GM23338 (cell line): ENCODE measurements at regions not wholly inside any gene's neighbourhood (a gene's known extent, or its start where the extent isn't known, plus 50 kb on each side); places are given as distances from the start of the nearest gene placed in this dataset.

Experiments used
- ATAC-seq: fragments of 200-7000 bp; cut with Tn5 transposase; 3 replicates; pipeline ENCODE4 v1.9.1; 2020
- DNase-seq: peaks from one replicate; pipeline ENCODE4 v3.0.0-alpha.2; 2015; ENCODE audit warnings: low spot score
- H2AFZ ChIP-seq: fragments of 200-600 bp; sonication (generic); 2 replicates; pipeline ENCODE4 v1.8.0; 2016; ENCODE audit warnings: antibody characterized with exemption, mild to moderate bottlenecking, moderate library complexity
- H3F3A ChIP-seq: fragments of 200-600 bp; sonication (generic); replicated peaks from 2 replicates; pipeline ENCODE4 v1.8.0; 2017; ENCODE audit warnings: antibody characterized with exemption, mixed run types, low read depth
- H3K27ac ChIP-seq: fragments of 200-600 bp; sonication (generic); 2 replicates; pipeline ENCODE4 v1.6.1; 2016; ENCODE audit warnings: low read depth
- H3K27me3 ChIP-seq: fragments of 200-600 bp; sonication (generic); 2 replicates; pipeline ENCODE4 v1.8.0; 2016; ENCODE audit warnings: mild to moderate bottlenecking, mixed run types, moderate library complexity; ENCODE audit not compliant: insufficient read depth
- H3K36me3 ChIP-seq: fragments of 200-600 bp; sonication (generic); 2 replicates; pipeline ENCODE4 v1.8.0; 2016; ENCODE audit warnings: mild to moderate bottlenecking; ENCODE audit not compliant: insufficient read depth
- H3K4me1 ChIP-seq: fragments of 200-600 bp; sonication (generic); 2 replicates; pipeline ENCODE4 v1.8.0; 2016; ENCODE audit warnings: mild to moderate bottlenecking, moderate library complexity; ENCODE audit not compliant: insufficient read depth
- H3K4me2 ChIP-seq: fragments of 200-600 bp; sonication (generic); 2 replicates; pipeline ENCODE4 v1.7.1; 2017; ENCODE audit warnings: mixed run types
- H3K4me3 ChIP-seq: fragments of 200-600 bp; sonication (generic); 2 replicates; pipeline ENCODE4 v1.6.1; 2016; ENCODE audit warnings: mixed run types
- H3K79me2 ChIP-seq: fragments of 200-600 bp; sonication (generic); replicated peaks from 2 replicates; pipeline ENCODE4 v1.8.0; 2017; ENCODE audit warnings: mild to moderate bottlenecking; ENCODE audit not compliant: insufficient read depth
- H3K9me2 ChIP-seq: fragments of 200-600 bp; sonication (generic); 2 replicates; pipeline ENCODE4 v1.8.0; 2017; ENCODE audit not compliant: insufficient read depth
- H4K20me1 ChIP-seq: fragments of 200-600 bp; sonication (generic); replicated peaks from 2 replicates; pipeline ENCODE4 v1.8.0; 2017; ENCODE audit warnings: mild to moderate bottlenecking; ENCODE audit not compliant: insufficient read depth
- H3K27ac Mint-ChIP-seq: 2 replicates; pipeline ENCODE4 v1.8.0; 2020; ENCODE audit warnings: inconsistent platforms, mild to moderate bottlenecking, moderate library complexity, mixed read lengths
- H3K27me3 Mint-ChIP-seq: 3 replicates; pipeline ENCODE4 v1.8.0; 2022; ENCODE audit warnings: low read depth, mild to moderate bottlenecking, moderate library complexity, mixed read lengths, inconsistent platforms; ENCODE audit not compliant: insufficient read depth, poor library complexity
- H3K36me3 Mint-ChIP-seq: 3 replicates; pipeline ENCODE4 v1.8.0; 2021; ENCODE audit warnings: low read depth, mild to moderate bottlenecking, inconsistent platforms, moderate library complexity, mixed read lengths
- H3K4me1 Mint-ChIP-seq: 3 replicates; pipeline ENCODE4 v1.8.0; 2020; ENCODE audit warnings: mild to moderate bottlenecking, inconsistent platforms, mixed read lengths
- H3K4me3 Mint-ChIP-seq: 3 replicates; pipeline ENCODE4 v1.8.0; 2021; ENCODE audit warnings: moderate library complexity, mild to moderate bottlenecking, inconsistent platforms, mixed read lengths
- H3K9me3 Mint-ChIP-seq: 3 replicates; pipeline ENCODE4 v1.8.0; 2020; ENCODE audit warnings: moderate library complexity, mild to moderate bottlenecking, inconsistent platforms, mixed read lengths
- JUNB ChIP-seq: IDR thresholded peaks from one replicate; pipeline ENCODE4 v1.6.1; 2016; ENCODE audit warnings: antibody characterized with exemption; ENCODE audit not compliant: unreplicated experiment
- STAT1 ChIP-seq: IDR thresholded peaks from one replicate; pipeline ENCODE4 v1.6.1; 2016; ENCODE audit warnings: antibody characterized with exemption; ENCODE audit not compliant: unreplicated experiment
- ZNF331 ChIP-seq: fragments of 250-450 bp; sonication (Bioruptor Pico); IDR thresholded peaks from 2 replicates; pipeline ENCODE4 v1.5.0; 2020; ENCODE audit warnings: low read depth, mild to moderate bottlenecking, moderate library complexity
- TF ChIP-seq, protein P1 (sequence below): IDR thresholded peaks from 2 replicates; pipeline ENCODE4 v1.6.1; 2016; ENCODE audit warnings: antibody characterized with exemption
- TF ChIP-seq, protein P2 (sequence below), 2 experiments: fragments of 200-600 bp in 1 of 2; sonication (generic) in 1 of 2; conservative IDR thresholded peaks; 2 replicates each; pipeline versions ENCODE4 v1.5.1 to v1.6.1; 2016 to 2017; ENCODE audit warnings: antibody characterized with exemption in 2 of 2, low read depth in 2 of 2, mild to moderate bottlenecking in 2 of 2, moderate library complexity in 1 of 2
- TF ChIP-seq, protein P3 (sequence below): IDR thresholded peaks from one replicate; pipeline ENCODE4 v1.6.1; 2018; ENCODE audit warnings: antibody characterized with exemption; ENCODE audit not compliant: unreplicated experiment
- TF ChIP-seq, protein P4 (sequence below): fragments of 250-450 bp; sonication (Bioruptor Pico); IDR thresholded peaks from 2 replicates; pipeline ENCODE4 v1.5.0; 2020; ENCODE audit warnings: mild to moderate bottlenecking, moderate library complexity

DNA sequence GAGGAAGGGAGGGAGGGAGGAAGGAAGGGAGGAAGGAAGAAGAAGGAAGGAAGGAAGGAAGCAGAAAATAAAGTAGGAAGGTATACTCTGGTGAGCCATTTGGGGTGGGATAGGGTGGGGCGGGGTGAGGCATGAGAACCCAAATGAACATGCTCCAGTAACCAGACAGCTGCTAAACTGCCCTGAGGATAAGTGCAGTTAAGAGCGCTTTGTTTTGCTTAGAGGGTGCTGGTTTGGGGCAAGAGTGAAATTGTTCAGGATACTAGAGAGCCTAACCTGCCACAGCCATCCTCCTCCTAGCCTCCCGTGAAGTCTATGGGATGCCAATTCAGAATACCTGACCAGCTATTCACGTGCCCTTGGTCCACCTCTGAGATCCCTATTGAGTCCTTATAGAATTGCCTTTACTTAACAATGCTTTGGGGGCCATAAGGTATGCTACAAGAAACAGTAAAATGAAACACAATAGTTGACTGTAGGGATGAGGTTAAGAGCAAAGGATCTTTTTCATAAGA, 59.0 kb upstream of the ATF3 start (continued):
- TF ChIP-seq, protein P1, sequence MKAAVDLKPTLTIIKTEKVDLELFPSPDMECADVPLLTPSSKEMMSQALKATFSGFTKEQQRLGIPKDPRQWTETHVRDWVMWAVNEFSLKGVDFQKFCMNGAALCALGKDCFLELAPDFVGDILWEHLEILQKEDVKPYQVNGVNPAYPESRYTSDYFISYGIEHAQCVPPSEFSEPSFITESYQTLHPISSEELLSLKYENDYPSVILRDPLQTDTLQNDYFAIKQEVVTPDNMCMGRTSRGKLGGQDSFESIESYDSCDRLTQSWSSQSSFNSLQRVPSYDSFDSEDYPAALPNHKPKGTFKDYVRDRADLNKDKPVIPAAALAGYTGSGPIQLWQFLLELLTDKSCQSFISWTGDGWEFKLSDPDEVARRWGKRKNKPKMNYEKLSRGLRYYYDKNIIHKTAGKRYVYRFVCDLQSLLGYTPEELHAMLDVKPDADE = no peak
- TF ChIP-seq, protein P2, sequence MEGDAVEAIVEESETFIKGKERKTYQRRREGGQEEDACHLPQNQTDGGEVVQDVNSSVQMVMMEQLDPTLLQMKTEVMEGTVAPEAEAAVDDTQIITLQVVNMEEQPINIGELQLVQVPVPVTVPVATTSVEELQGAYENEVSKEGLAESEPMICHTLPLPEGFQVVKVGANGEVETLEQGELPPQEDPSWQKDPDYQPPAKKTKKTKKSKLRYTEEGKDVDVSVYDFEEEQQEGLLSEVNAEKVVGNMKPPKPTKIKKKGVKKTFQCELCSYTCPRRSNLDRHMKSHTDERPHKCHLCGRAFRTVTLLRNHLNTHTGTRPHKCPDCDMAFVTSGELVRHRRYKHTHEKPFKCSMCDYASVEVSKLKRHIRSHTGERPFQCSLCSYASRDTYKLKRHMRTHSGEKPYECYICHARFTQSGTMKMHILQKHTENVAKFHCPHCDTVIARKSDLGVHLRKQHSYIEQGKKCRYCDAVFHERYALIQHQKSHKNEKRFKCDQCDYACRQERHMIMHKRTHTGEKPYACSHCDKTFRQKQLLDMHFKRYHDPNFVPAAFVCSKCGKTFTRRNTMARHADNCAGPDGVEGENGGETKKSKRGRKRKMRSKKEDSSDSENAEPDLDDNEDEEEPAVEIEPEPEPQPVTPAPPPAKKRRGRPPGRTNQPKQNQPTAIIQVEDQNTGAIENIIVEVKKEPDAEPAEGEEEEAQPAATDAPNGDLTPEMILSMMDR (conservative IDR thresholded peaks at IDR 0.05; ENCODE audit: low read depth in 2 of 2) = no peak
- TF ChIP-seq STAT1 = no peak

DNA sequence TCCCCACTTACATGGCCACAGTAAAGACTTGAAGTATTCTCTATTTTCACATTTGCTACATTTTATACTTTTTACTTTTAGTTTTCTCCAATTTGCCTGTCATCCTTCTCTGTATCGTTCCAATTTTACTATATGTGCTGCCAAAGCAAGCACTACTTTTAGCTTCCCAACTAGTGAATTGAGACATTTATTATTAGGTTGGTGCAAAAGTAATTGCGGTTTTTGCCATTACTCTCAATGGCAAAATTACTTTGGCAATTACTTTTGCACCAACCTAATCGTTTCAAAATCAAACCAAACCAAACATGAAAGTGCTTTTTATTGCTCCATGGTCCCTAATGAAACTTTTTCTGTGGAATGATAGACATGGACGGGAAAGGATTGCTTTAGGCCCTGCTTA, 56.6 kb upstream of the ATF3 start:
- H4K20me1 ChIP-seq = no peaks in the 10 kb centered on the region
- TF ChIP-seq, protein P2 (conservative IDR thresholded peaks at IDR 0.05; ENCODE audit: low read depth in 2 of 2) = no peak
- TF ChIP-seq, protein P3, sequence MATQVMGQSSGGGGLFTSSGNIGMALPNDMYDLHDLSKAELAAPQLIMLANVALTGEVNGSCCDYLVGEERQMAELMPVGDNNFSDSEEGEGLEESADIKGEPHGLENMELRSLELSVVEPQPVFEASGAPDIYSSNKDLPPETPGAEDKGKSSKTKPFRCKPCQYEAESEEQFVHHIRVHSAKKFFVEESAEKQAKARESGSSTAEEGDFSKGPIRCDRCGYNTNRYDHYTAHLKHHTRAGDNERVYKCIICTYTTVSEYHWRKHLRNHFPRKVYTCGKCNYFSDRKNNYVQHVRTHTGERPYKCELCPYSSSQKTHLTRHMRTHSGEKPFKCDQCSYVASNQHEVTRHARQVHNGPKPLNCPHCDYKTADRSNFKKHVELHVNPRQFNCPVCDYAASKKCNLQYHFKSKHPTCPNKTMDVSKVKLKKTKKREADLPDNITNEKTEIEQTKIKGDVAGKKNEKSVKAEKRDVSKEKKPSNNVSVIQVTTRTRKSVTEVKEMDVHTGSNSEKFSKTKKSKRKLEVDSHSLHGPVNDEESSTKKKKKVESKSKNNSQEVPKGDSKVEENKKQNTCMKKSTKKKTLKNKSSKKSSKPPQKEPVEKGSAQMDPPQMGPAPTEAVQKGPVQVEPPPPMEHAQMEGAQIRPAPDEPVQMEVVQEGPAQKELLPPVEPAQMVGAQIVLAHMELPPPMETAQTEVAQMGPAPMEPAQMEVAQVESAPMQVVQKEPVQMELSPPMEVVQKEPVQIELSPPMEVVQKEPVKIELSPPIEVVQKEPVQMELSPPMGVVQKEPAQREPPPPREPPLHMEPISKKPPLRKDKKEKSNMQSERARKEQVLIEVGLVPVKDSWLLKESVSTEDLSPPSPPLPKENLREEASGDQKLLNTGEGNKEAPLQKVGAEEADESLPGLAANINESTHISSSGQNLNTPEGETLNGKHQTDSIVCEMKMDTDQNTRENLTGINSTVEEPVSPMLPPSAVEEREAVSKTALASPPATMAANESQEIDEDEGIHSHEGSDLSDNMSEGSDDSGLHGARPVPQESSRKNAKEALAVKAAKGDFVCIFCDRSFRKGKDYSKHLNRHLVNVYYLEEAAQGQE = no peak
- TF ChIP-seq, protein P1 = no peak
- no peak for TF ChIP-seq ZNF331 (CRISPR knock-in tag)
- TF ChIP-seq JUNB = no peak
- TF ChIP-seq, protein P4, sequence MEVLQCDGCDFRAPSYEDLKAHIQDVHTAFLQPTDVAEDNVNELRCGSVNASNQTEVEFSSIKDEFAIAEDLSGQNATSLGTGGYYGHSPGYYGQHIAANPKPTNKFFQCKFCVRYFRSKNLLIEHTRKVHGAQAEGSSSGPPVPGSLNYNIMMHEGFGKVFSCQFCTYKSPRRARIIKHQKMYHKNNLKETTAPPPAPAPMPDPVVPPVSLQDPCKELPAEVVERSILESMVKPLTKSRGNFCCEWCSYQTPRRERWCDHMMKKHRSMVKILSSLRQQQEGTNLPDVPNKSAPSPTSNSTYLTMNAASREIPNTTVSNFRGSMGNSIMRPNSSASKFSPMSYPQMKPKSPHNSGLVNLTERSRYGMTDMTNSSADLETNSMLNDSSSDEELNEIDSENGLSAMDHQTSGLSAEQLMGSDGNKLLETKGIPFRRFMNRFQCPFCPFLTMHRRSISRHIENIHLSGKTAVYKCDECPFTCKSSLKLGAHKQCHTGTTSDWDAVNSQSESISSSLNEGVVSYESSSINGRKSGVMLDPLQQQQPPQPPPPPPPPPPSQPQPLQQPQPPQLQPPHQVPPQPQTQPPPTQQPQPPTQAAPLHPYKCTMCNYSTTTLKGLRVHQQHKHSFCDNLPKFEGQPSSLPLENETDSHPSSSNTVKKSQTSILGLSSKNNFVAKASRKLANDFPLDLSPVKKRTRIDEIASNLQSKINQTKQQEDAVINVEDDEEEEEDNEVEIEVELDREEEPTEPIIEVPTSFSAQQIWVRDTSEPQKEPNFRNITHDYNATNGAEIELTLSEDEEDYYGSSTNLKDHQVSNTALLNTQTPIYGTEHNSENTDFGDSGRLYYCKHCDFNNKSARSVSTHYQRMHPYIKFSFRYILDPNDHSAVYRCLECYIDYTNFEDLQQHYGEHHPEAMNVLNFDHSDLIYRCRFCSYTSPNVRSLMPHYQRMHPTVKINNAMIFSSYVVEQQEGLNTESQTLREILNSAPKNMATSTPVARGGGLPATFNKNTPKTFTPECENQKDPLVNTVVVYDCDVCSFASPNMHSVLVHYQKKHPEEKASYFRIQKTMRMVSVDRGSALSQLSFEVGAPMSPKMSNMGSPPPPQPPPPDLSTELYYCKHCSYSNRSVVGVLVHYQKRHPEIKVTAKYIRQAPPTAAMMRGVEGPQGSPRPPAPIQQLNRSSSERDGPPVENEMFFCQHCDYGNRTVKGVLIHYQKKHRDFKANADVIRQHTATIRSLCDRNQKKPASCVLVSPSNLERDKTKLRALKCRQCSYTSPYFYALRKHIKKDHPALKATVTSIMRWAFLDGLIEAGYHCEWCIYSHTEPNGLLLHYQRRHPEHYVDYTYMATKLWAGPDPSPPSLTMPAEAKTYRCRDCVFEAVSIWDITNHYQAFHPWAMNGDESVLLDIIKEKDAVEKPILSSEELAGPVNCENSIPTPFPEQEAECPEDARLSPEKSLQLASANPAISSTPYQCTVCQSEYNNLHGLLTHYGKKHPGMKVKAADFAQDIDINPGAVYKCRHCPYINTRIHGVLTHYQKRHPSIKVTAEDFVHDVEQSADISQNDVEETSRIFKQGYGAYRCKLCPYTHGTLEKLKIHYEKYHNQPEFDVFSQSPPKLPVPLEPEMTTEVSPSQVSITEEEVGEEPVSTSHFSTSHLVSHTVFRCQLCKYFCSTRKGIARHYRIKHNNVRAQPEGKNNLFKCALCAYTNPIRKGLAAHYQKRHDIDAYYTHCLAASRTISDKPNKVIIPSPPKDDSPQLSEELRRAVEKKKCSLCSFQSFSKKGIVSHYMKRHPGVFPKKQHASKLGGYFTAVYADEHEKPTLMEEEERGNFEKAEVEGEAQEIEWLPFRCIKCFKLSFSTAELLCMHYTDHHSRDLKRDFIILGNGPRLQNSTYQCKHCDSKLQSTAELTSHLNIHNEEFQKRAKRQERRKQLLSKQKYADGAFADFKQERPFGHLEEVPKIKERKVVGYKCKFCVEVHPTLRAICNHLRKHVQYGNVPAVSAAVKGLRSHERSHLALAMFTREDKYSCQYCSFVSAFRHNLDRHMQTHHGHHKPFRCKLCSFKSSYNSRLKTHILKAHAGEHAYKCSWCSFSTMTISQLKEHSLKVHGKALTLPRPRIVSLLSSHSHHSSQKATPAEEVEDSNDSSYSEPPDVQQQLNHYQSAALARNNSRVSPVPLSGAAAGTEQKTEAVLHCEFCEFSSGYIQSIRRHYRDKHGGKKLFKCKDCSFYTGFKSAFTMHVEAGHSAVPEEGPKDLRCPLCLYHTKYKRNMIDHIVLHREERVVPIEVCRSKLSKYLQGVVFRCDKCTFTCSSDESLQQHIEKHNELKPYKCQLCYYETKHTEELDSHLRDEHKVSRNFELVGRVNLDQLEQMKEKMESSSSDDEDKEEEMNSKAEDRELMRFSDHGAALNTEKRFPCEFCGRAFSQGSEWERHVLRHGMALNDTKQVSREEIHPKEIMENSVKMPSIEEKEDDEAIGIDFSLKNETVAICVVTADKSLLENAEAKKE (CRISPR knock-in tag) = no peak
- Mint-ChIP-seq H3K9me3 (no peaks in the 10 kb centered on the region; the same call in 1 of the 3 replicates), H3K36me3 (no peaks in the 10 kb centered on the region), H3K27ac (no peak overlapping the region), H3K4me1 (peaks cover 21% of the 10 kb centered on the region; the same call in 2 of the 3 replicates), H3K4me3 (no peak overlapping the region), H3K27me3 (peaks cover 3% of the 10 kb centered on the region)
- no peak overlapping the region for H3K4me3 ChIP-seq
- H3K4me2 ChIP-seq = no peak overlapping the region
- no peaks in the 10 kb centered on the region for H3K79me2 ChIP-seq
- ATAC-seq (no peak), DNase-seq (no peak)
- H3K36me3 ChIP-seq = no peaks in the 10 kb centered on the region
- H3K9me2 ChIP-seq = no peaks in the 10 kb centered on the region
- H3K4me1 ChIP-seq = peaks cover 14% of the 10 kb centered on the region
- H3F3A ChIP-seq = no peaks in the 10 kb centered on the region
- H2AFZ ChIP-seq = no peak overlapping the region
- peaks cover 6% of the 10 kb centered on the region for H3K27me3 ChIP-seq
- no peak overlapping the region for H3K27ac ChIP-seq
